ENCODE measurements at regions not wholly inside any gene's neighbourhood (a gene's known extent, or its start where the extent isn't known, plus 50 kb on each side); places are given as distances from the start of the nearest gene placed in this dataset.
"Not testable (repeated sequence)": the region's sequence is repeated elsewhere in the genome, so short reads cannot be mapped to it uniquely, and the experiment has no call there.

DNA sequence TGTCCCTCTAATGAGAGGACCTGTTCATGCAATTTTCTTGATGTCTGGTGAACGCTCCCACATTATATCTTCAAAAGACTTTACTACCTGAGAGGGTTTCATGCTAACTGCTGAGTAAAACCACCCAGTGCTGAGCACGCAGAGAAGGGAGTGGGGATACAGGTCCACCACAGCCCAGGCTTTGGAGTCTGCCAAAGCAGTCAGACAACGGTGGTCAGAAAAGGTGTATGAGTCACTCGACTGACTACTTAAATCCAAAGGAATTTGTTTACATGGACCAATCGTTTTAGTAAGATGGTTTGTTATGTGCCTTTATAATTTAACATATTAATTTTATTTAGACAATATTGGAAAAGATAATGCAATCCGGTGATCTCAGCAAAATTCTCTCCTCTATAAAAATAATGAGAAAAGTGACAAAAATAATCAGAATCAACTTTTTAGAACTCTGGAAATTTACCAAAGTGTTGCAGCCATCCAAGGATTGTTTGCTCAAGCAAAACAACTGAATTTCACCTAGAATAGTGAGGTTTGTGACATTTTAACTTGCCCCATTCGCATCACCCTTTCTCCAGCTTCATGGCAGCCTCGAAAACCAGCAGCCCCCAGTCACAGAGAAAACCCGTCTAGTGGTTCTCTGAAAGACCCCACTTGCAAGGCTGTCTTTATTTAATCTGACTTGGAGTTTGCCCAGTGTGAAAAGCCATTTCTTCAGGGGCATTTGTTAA is 52.1 kb upstream of the PLGLB2 start:
- not testable (repeated sequence) for DNase-seq

All from hematopoietic multipotent progenitor cell treated with erythropoietin and hydrocortisone succinate and interleukin-3 and kit ligand, for 4 days (in vitro differentiated cells).